GM10266 (cell line): ENCODE measurements at regions not wholly inside any gene's neighbourhood (a gene's known extent, or its start where the extent isn't known, plus 50 kb on each side); places are given as distances from the start of the nearest gene placed in this dataset.
"Not testable (repeated sequence)": the region's sequence is repeated elsewhere in the genome, so short reads cannot be mapped to it uniquely, and the experiment has no call there.

Source experiments
- DNase-seq: peaks from one replicate; pipeline ENCODE4 v3.0.0; 2012; ENCODE audit errors: extremely low spot score
- CTCF ChIP-seq: IDR thresholded peaks from 2 replicates; pipeline ENCODE4 v1.5.1; 2012; ENCODE audit warnings: mild to moderate bottlenecking, low read depth; ENCODE audit not compliant: control insufficient read depth, insufficient read depth; ENCODE audit errors: missing control alignments

- TF ChIP-seq CTCF: no peak
Measured at GRCh38 chr9:87040410-87041009, 93.2 kb upstream of the GAS1 start.

GRCh38 chr9:87041553-87042235 lies 94.4 kb upstream of the GAS1 start:
- not testable (repeated sequence) for DNase-seq

More at GRCh38 chr9:87040410-87041009, 93.2 kb upstream of the GAS1 start:
- no peak for DNase-seq

- not testable (repeated sequence) for DNase-seq
Measured at GRCh38 chr9:87049929-87050608, 102.8 kb upstream of the GAS1 start.

- DNase-seq: no peak
- no peak for TF ChIP-seq CTCF
Measured at GRCh38 chr9:87054999-87055686, 107.8 kb upstream of the GAS1 start.

GRCh38 chr9:87059772-87060171 lies 112.5 kb upstream of the GAS1 start:
- no peak for TF ChIP-seq CTCF
- no peak for DNase-seq

GRCh38 chr9:87062746-87063145 lies 115.4 kb upstream of the GAS1 start:
- no peak for DNase-seq
- TF ChIP-seq CTCF: no peak

- no peak for DNase-seq
Measured at GRCh38 chr9:87063246-87063645, 115.9 kb upstream of the GAS1 start.

More at GRCh38 chr9:87063246-87063645, 115.9 kb upstream of the GAS1 start:
- TF ChIP-seq CTCF: no peak
